K562 (cell line): ENCODE measurements at regions not wholly inside any gene's neighbourhood (a gene's known extent, or its start where the extent isn't known, plus 50 kb on each side); places are given as distances from the start of the nearest gene placed in this dataset.
A peak's percentile ranks its signal among the peaks of the same experiment; 100 is the strongest.

ENCODE experiments used
- ATAC-seq: fragments of 200-7000 bp; cut with Tn5 transposase; 3 replicates; pipeline ENCODE4 v1.9.1; 2020; ENCODE audit warnings: moderate library complexity
- BruUV-seq: library from RNA; stranded (reverse); fragments of 400-500 nt; replicated peaks from 2 replicates; lab custom pipeline; 2021; lab: Mats Ljungman, UMichigan
- CTCF ChIA-PET: fragments of 300-600 bp; formaldehyde crosslinking; extraction: SDS; loops from one replicate; lab custom pipeline; 2021; ENCODE audit warnings: low intra/inter-chr PET ratio; lab: Yijun Ruan, JAX
- POLR2A ChIA-PET: fragments of 300-600, 350-650 bp; sonication (Branson Sonifier 250); formaldehyde crosslinking; extraction: SDS; loops from one replicate; lab custom pipeline; 2021; ENCODE audit warnings: antibody characterized with exemption, inconsistent platforms; lab: Yijun Ruan, JAX
- DNase-seq, 4 experiments: peaks; one replicate each; pipeline versions ENCODE4 v3.0.0 to v3.0.0-alpha.2; 2011 to 2018; ENCODE audit warnings: low spot score in 3 of 4, mixed read lengths in 3 of 4; ENCODE audit errors: extremely low read depth in 1 of 4
- FAIRE-seq: peaks from 2 replicates; lab custom pipeline; 2011; peaks lifted over from hg19 to GRCh38; lab: Jason Lieb, UNC
- H2AFZ ChIP-seq: 2 replicates; pipeline ENCODE4 v1.6.0; 2011; ENCODE audit warnings: low read depth, low read length, control low read depth, inconsistent platforms
- H3K27ac ChIP-seq: fragments of 200-600 bp; 3 replicates; pipeline ENCODE4 v1.8.0; 2011; ENCODE audit warnings: low read depth, mild to moderate bottlenecking, control low read depth, inconsistent platforms, low read length, moderate library complexity, mixed read lengths; ENCODE audit errors: extremely low read depth
- H3K27me3 ChIP-seq, 2 experiments: fragments of 300-600 bp in 1 of 2; 2 replicates in 1 of 2; 3 replicates in 1 of 2; pipeline versions ENCODE4 v1.6.0 to v1.8.0; 2011; ENCODE audit warnings: inconsistent platforms in 2 of 2, low read length in 2 of 2, mild to moderate bottlenecking in 1 of 2, mixed read lengths in 1 of 2, moderate library complexity in 1 of 2; ENCODE audit not compliant: control insufficient read depth in 2 of 2, insufficient read depth in 2 of 2
- H3K36me3 ChIP-seq: fragments of 300-600 bp; 3 replicates; pipeline ENCODE4 v1.8.0; 2011; ENCODE audit warnings: mild to moderate bottlenecking, low read length, inconsistent platforms; ENCODE audit not compliant: control insufficient read depth, insufficient read depth
- H3K4me1 ChIP-seq, 2 experiments: fragments of 200-600 bp in 1 of 2; replicated peaks in 1 of 2; 2 replicates in 1 of 2; 3 replicates in 1 of 2; pipeline versions ENCODE4 v1.5.1 to v1.8.0; 2011; ENCODE audit warnings: inconsistent platforms in 2 of 2, low read length in 2 of 2, mild to moderate bottlenecking in 1 of 2, mixed read lengths in 1 of 2, moderate library complexity in 1 of 2; ENCODE audit not compliant: control insufficient read depth in 2 of 2, insufficient read depth in 2 of 2
- H3K4me2 ChIP-seq: 2 replicates; pipeline ENCODE4 v1.6.1; 2011; ENCODE audit warnings: low read length, control low read depth, inconsistent platforms, mixed read lengths; ENCODE audit not compliant: insufficient read depth
- H3K4me3 ChIP-seq: fragments of 200-600 bp; sonication (generic), shearing (Covaris generic); 2 replicates; pipeline ENCODE4 v1.5.1; 2016; ENCODE audit warnings: control low read depth, inconsistent platforms
- H3K79me2 ChIP-seq: fragments of 200-600 bp; 3 replicates; pipeline ENCODE4 v1.8.0; 2011; ENCODE audit warnings: low read length, inconsistent platforms; ENCODE audit not compliant: control insufficient read depth, insufficient read depth
- H3K9ac ChIP-seq, 2 experiments: 2 replicates each; pipeline versions ENCODE4 v1.6.0 to v1.6.1; 2011; ENCODE audit warnings: low read depth in 2 of 2, low read length in 2 of 2, control low read depth in 1 of 2, inconsistent platforms in 1 of 2, mild to moderate bottlenecking in 1 of 2, mixed read lengths in 1 of 2; ENCODE audit not compliant: insufficient read depth in 1 of 2
- H3K9me1 ChIP-seq: one replicate; pipeline ENCODE4 v1.6.0; 2011; ENCODE audit warnings: inconsistent platforms, mild to moderate bottlenecking, low read length, moderate library complexity; ENCODE audit not compliant: control insufficient read depth, insufficient read depth
- H3K9me3 ChIP-seq: replicated peaks from 2 replicates; pipeline ENCODE4 v1.5.1; 2011; ENCODE audit warnings: low read depth, low read length, inconsistent platforms; ENCODE audit not compliant: control insufficient read depth, insufficient read depth
- H4K20me1 ChIP-seq: replicated peaks from 2 replicates; pipeline ENCODE4 v1.6.1; 2011; ENCODE audit warnings: low read length, inconsistent platforms, mixed read lengths; ENCODE audit not compliant: control insufficient read depth, insufficient read depth
- TCFL5 ChIP-seq: fragments of 250-450 bp; sonication (Bioruptor Pico); conservative IDR thresholded peaks from 2 replicates; pipeline ENCODE4 v1.6.1; 2021; ENCODE audit warnings: mild to moderate bottlenecking, moderate library complexity, matching md5 sums
- ZKSCAN1 ChIP-seq: fragments of 150-350 bp; IDR thresholded peaks from 2 replicates; pipeline ENCODE4 v1.6.1; 2016; ENCODE audit warnings: low read depth, low read length
- WGBS: fragments of 100-300 bp; shearing (Covaris generic); methylation state at CpG from one replicate; pipeline ENCODE4 v1.1.6; 2016; ENCODE audit warnings: low coverage, mixed read lengths; ENCODE audit not compliant: insufficient coverage; ENCODE audit errors: missing lambda C conversion rate; 5-methylcytosine and 5-hydroxymethylcytosine counted together
- in situ Hi-C: fragments of 300-500 bp; cut with MboI; formaldehyde crosslinking; loops from 4 replicates; pipeline ENCODE4 v1.15.0; 2018; ENCODE audit warnings: inconsistent platforms, mixed read lengths
- intact Hi-C: fragments of 100-400 bp; cut with micrococcal nuclease; formaldehyde crosslinking; loops from 2 replicates; pipeline ENCODE4 v1.14.2; 2022
- TF ChIP-seq, protein P1 (sequence below), 3 experiments: IDR thresholded peaks in 2 of 3; conservative IDR thresholded peaks in 1 of 3; 2 replicates each; pipeline ENCODE4 v1.5.1; 2011 to 2012; ENCODE audit warnings: low read length in 3 of 3, mild to moderate bottlenecking in 3 of 3, control low read depth in 2 of 3, improper control_type of control experiment in 1 of 3, inconsistent platforms in 1 of 3, low read depth in 1 of 3, mixed read lengths in 1 of 3, moderate library complexity in 1 of 3; ENCODE audit not compliant: insufficient read depth in 2 of 3

- FAIRE-seq: no peak
- H2AFZ ChIP-seq: no peak overlapping the region
These were observed 89.7 kb upstream of the PARP11 start for GRCh38 chr12:3962631-3963483.

More at GRCh38 chr12:3962631-3963483, 89.7 kb upstream of the PARP11 start:
- no peaks in the 10 kb centered on the region for H4K20me1 ChIP-seq
- H3K36me3 ChIP-seq: no peaks in the 10 kb centered on the region
- TF ChIP-seq TCFL5 (CRISPR knock-in tag): no peak
- no peak for TF ChIP-seq ZKSCAN1
- TF ChIP-seq, protein P1, sequence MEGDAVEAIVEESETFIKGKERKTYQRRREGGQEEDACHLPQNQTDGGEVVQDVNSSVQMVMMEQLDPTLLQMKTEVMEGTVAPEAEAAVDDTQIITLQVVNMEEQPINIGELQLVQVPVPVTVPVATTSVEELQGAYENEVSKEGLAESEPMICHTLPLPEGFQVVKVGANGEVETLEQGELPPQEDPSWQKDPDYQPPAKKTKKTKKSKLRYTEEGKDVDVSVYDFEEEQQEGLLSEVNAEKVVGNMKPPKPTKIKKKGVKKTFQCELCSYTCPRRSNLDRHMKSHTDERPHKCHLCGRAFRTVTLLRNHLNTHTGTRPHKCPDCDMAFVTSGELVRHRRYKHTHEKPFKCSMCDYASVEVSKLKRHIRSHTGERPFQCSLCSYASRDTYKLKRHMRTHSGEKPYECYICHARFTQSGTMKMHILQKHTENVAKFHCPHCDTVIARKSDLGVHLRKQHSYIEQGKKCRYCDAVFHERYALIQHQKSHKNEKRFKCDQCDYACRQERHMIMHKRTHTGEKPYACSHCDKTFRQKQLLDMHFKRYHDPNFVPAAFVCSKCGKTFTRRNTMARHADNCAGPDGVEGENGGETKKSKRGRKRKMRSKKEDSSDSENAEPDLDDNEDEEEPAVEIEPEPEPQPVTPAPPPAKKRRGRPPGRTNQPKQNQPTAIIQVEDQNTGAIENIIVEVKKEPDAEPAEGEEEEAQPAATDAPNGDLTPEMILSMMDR (IDR thresholded peaks at IDR 0.05 in 2 of 3, conservative IDR thresholded peaks at IDR 0.05 in 1 of 3; ENCODE audit: insufficient read depth in 2 of 3, low read depth in 1 of 3, low read length in 3 of 3): peak in 1 of 3 experiments; percentile 4; a peak in 2 of 6 replicates
- H3K4me1 ChIP-seq: no peaks in the 10 kb centered on the region
- 5% methylated on average over 8 of the region's 8 CpGs for WGBS
- DNase-seq: peak in 2 of 4 experiments; percentile 6 to 7
- H3K79me2 ChIP-seq: no peaks in the 10 kb centered on the region
- BruUV-seq: no TSS peak
- ATAC-seq: no peak
- CTCF ChIA-PET: interaction anchor here (0.6 kb wide), 1 partner anchor 80 kb away, joined by 3 read pairs; no protein-coding TSS in a partner anchor
- no peak overlapping the region for H3K9ac ChIP-seq
- H3K9me3 ChIP-seq: no peaks in the 10 kb centered on the region
- no peaks in the 10 kb centered on the region for H3K9me1 ChIP-seq
- peaks cover 0 to 15% of the 10 kb centered on the region in 2 experiments; a peak in 2 of 5 replicates for H3K27me3 ChIP-seq
- no peak overlapping the region for H3K4me3 ChIP-seq
- H3K4me2 ChIP-seq: no peak overlapping the region
- in situ Hi-C loops: no loop called here
- intact Hi-C loops: no loop called here
- POLR2A ChIA-PET: interaction anchor here (1.1 kb wide), 1 partner anchor 9 kb away, joined by 5 read pairs; no protein-coding TSS in a partner anchor
- no peak overlapping the region for H3K27ac ChIP-seq
